DMS53 treated with DMSO at 0.1 percent for 48 hours (cell line): ENCODE measurements at regions not wholly inside any gene's neighbourhood (a gene's known extent, or its start where the extent isn't known, plus 50 kb on each side); places are given as distances from the start of the nearest gene placed in this dataset.
"Not testable (repeated sequence)": the region's sequence is repeated elsewhere in the genome, so short reads cannot be mapped to it uniquely, and the experiment has no call there.

ENCODE experiments used
- DNase-seq: peaks from one replicate; lab custom pipeline; 2025; ENCODE audit not compliant: unreplicated experiment; lab: John Stamatoyannopoulos, UW

GRCh38 chr16:51237861-51238378, 86.8 kb upstream of the SALL1 start:
- DNase-seq = no peak

- DNase-seq = no peak
Observed at GRCh38 chr16:51237207-51237606, 86.1 kb upstream of the SALL1 start.

GRCh38 chr16:51236583-51236982, 85.5 kb upstream of the SALL1 start:
- no peak for DNase-seq

- no peak for DNase-seq
Observed at GRCh38 chr16:51231702-51232101, 80.6 kb upstream of the SALL1 start.

GRCh38 chr16:51230035-51230434, 79.0 kb upstream of the SALL1 start:
- DNase-seq = not testable (repeated sequence)

DNA sequence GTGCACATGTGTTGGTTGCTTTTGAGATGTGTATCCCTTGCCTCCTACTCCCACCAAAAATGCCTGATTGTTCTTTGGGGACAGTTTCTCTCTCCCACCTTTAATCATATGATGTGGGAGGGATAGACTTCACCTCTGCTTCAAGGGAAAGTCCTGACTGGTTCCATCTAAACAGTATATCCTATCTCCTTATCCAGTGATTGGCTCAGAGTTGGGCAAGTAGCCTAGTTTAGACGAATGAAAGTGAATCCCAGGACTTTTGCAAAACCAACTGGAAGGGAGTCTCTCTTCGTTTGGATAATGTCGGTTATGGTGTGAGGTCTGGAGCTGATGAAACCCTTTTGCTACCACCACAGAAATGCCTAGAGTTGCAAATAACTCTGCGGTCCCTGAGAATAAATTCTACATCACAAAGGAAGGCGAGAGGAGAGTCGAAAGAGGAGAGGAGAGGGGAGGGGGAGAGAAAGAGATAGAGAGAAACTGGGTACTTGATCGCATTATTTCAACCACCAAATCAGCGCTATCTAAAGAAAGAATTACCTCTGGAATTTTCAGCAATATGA, 77.1 kb upstream of the SALL1 start:
- no peak for DNase-seq

GRCh38 chr16:51225878-51226277, 74.8 kb upstream of the SALL1 start:
- DNase-seq = no peak

- no peak for DNase-seq
Observed at GRCh38 chr16:51224317-51224716, 73.2 kb upstream of the SALL1 start.

- no peak for DNase-seq
Observed at GRCh38 chr16:51222016-51222415, 70.9 kb upstream of the SALL1 start.

GRCh38 chr16:51211148-51211547, 60.1 kb upstream of the SALL1 start:
- no peak for DNase-seq

- no peak for DNase-seq
Observed at GRCh38 chr16:51210087-51210486, 59.0 kb upstream of the SALL1 start.

GRCh38 chr16:51201604-51202003, 50.5 kb upstream of the SALL1 start:
- no peak for DNase-seq
